ENCODE measurements at regions not wholly inside any gene's neighbourhood (a gene's known extent, or its start where the extent isn't known, plus 50 kb on each side); places are given as distances from the start of the nearest gene placed in this dataset.

- no peak for DNase-seq
- intact Hi-C loops (cut with micrococcal nuclease): no loop called here
- Mint-ChIP-seq H3K27ac (no peak overlapping the region), H3K36me3 (ENCODE audit: low read depth) (no peaks in the 10 kb centered on the region), H3K9me3 (no peaks in the 10 kb centered on the region), H3K4me1 (ENCODE audit: low read depth) (peaks cover 37% of the 10 kb centered on the region), H3K4me3 (no peak overlapping the region), H3K27me3 (ENCODE audit: low read depth) (no peaks in the 10 kb centered on the region)
- CTCF ChIA-PET: no interaction called here
Measured at GRCh38 chr14:61644175-61644574, 51.1 kb upstream of the HIF1A start.

- CTCF ChIA-PET: no interaction called here
- no peaks in the 10 kb centered on the region for H3K27me3 Mint-ChIP-seq (ENCODE audit: low read depth)
- no peak for DNase-seq
- intact Hi-C loops (cut with micrococcal nuclease): no loop called here
- no peak overlapping the region for H3K27ac Mint-ChIP-seq
- no peaks in the 10 kb centered on the region for H3K9me3 Mint-ChIP-seq
- peaks cover 42% of the 10 kb centered on the region for H3K4me1 Mint-ChIP-seq (ENCODE audit: low read depth)
- H3K4me3 Mint-ChIP-seq: no peak overlapping the region
- no peaks in the 10 kb centered on the region for H3K36me3 Mint-ChIP-seq (ENCODE audit: low read depth)
Measured at GRCh38 chr14:61644834-61645233, 50.5 kb upstream of the HIF1A start.

- Mint-ChIP-seq H3K36me3 (ENCODE audit: low read depth) (no peaks in the 10 kb centered on the region), H3K9me3 (no peaks in the 10 kb centered on the region), H3K4me1 (ENCODE audit: low read depth) (peaks cover 42% of the 10 kb centered on the region), H3K27me3 (ENCODE audit: low read depth) (no peaks in the 10 kb centered on the region), H3K4me3 (no peak overlapping the region), H3K27ac (no peak overlapping the region)
- no peak for DNase-seq
- CTCF ChIA-PET: no interaction called here
- intact Hi-C loops (cut with micrococcal nuclease): no loop called here
Measured at GRCh38 chr14:61645247-61645646, 50.1 kb upstream of the HIF1A start.

Data from activated naive CD4-positive, alpha-beta T cell treated with anti-CD3 and anti-CD28 coated beads for 36 hours (primary cell).